LNCaP clone FGC (cell line): ENCODE measurements at regions not wholly inside any gene's neighbourhood (a gene's known extent, or its start where the extent isn't known, plus 50 kb on each side); places are given as distances from the start of the nearest gene placed in this dataset.

Experiments
- DNase-seq: peaks from one replicate; pipeline ENCODE4 v3.0.0-alpha.2; 2011; ENCODE audit warnings: low read depth
- H3K4me3 ChIP-seq: 2 replicates; pipeline ENCODE4 v1.5.1; 2011; ENCODE audit warnings: mild to moderate bottlenecking, low read depth, low read length, control low read depth
- CTCF ChIP-seq: IDR thresholded peaks from 2 replicates; pipeline ENCODE4 v1.5.1; 2012; ENCODE audit warnings: mild to moderate bottlenecking; ENCODE audit not compliant: control insufficient read depth, insufficient read depth; ENCODE audit errors: extremely low read depth

- DNase-seq, result peak; percentile 30
- H3K4me3 ChIP-seq, result no peak overlapping the region
- peak; percentile 70 for TF ChIP-seq CTCF
These were observed 927.0 kb upstream of the CRIM1 start for GRCh38 chr2:35428548-35428947.

DNA sequence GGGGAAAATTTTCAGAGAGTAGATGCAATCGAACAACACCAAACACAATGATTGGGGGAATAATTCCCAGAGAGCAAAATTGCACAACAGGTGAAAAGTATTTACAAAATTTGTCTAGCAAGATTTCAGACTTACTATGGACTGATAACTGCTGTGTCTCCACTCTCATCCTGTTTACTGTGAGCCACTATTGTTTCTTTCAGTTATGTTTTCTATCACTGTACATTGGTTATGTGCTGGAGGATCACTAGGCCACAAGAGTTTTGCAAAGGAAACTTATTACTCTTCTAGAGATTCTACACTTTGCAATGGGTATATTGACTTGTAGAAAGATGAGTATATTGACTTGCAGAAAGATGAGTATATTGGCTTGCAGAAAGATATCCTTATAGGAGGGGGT is 934.1 kb upstream of the CRIM1 start:
- TF ChIP-seq CTCF, result no peak
- H3K4me3 ChIP-seq, result no peak overlapping the region
- DNase-seq, result no peak

- no peak for DNase-seq
- H3K4me3 ChIP-seq, result no peak overlapping the region
- TF ChIP-seq CTCF, result no peak
These were observed 938.3 kb upstream of the CRIM1 start for GRCh38 chr2:35417293-35417692.

GRCh38 chr2:35416391-35417140 is 939.0 kb upstream of the CRIM1 start:
- TF ChIP-seq CTCF, result no peak
- H3K4me3 ChIP-seq, result no peak overlapping the region
- no peak for DNase-seq

- H3K4me3 ChIP-seq, result no peak overlapping the region
- DNase-seq, result no peak
- TF ChIP-seq CTCF, result no peak
These were observed 939.6 kb upstream of the CRIM1 start for GRCh38 chr2:35415942-35416341.

DNA sequence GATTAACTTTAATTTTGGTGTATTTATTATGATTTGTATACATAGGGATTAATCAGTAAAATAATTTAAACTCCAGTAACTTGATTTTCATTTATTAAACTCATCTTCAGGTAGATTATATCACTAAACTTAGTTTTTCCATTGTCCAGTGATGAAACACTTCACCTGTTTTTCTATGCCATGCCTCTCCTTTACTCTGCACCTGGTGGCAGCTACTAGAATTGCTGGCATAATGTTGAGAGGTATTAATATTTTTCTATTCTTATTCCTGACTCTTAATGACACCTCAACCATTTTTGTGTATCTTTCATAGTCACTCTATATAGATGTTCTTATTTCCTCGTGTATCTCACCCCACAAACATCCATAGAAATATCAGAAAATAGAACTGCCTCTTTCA is 940.3 kb upstream of the CRIM1 start:
- no peak for DNase-seq
- TF ChIP-seq CTCF, result no peak

More for the DNA sequence above, 940.3 kb upstream of the CRIM1 start:
- no peak overlapping the region for H3K4me3 ChIP-seq
